ENCODE measurements at regions not wholly inside any gene's neighbourhood (a gene's known extent, or its start where the extent isn't known, plus 50 kb on each side); places are given as distances from the start of the nearest gene placed in this dataset.

- Mint-ChIP-seq H3K9me3 (ENCODE audit: unreplicated experiment) (no peaks in the 10 kb centered on the region), H3K27me3 (ENCODE audit: unreplicated experiment) (no peaks in the 10 kb centered on the region), H3K27ac (ENCODE audit: unreplicated experiment) (no peak overlapping the region), H3K4me1 (ENCODE audit: unreplicated experiment) (no peaks in the 10 kb centered on the region), H3K4me3 (ENCODE audit: unreplicated experiment) (no peak overlapping the region), H3K36me3 (ENCODE audit: low read depth, unreplicated experiment) (no peaks in the 10 kb centered on the region)
- DNase-seq (ENCODE audit: low spot score), result no peak
- TF ChIP-seq CTCF (IDR thresholded peaks at IDR 0.05; ENCODE audit: unreplicated experiment), result no peak
These were observed 1114.2 kb upstream of the RAG2 start for GRCh38 chr11:37712251-37712650.

DNA sequence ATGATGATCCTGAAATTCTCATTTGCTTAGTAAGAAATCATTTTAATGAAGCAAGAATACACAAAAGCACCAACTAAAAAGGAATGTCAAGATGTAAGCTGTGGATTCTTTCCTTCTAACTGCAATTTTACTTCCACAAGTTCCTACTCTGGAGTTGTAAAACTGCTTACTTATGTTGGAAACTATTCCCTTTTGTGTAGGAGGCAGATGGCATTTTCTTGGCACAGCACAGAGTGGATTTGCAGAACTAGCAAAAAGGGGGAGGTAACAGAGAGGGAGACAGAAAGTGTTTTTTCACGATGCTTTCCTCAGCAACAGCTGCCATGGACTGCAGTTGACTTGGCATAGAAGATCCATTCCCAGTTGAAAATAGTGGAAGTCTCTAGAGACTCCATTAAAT, 1112.0 kb upstream of the RAG2 start:
- no peak for TF ChIP-seq CTCF (IDR thresholded peaks at IDR 0.05; ENCODE audit: unreplicated experiment)
- Mint-ChIP-seq H3K27ac (ENCODE audit: unreplicated experiment) (no peak overlapping the region), H3K36me3 (ENCODE audit: low read depth, unreplicated experiment) (no peaks in the 10 kb centered on the region), H3K9me3 (ENCODE audit: unreplicated experiment) (no peaks in the 10 kb centered on the region), H3K4me3 (ENCODE audit: unreplicated experiment) (no peak overlapping the region), H3K4me1 (ENCODE audit: unreplicated experiment) (no peaks in the 10 kb centered on the region), H3K27me3 (ENCODE audit: unreplicated experiment) (no peaks in the 10 kb centered on the region)
- DNase-seq (ENCODE audit: low spot score), result no peak

DNA sequence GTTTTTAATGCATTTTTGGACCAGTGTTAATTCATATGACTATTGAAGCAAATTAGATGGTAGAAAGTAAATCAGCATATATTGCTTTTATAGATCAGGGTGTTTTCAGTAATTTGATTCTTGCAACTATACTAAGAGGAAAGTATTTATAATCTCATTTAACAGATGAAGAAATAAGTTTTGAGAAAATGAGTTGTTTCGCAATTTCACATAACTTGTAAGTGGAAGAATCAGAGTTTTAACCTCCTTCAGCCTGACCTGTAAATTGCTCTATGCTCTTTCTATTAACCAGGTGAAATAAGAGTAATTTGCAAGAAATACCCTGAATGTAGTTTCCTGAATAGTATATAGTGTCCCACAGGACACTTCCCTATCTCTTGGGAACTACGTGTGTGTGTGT, 1106.8 kb upstream of the RAG2 start:
- DNase-seq (ENCODE audit: low spot score), result no peak
- no peaks in the 10 kb centered on the region for H3K9me3 Mint-ChIP-seq (ENCODE audit: unreplicated experiment)
- no peaks in the 10 kb centered on the region for H3K4me1 Mint-ChIP-seq (ENCODE audit: unreplicated experiment)
- H3K27ac Mint-ChIP-seq (ENCODE audit: unreplicated experiment), result no peak overlapping the region
- H3K4me3 Mint-ChIP-seq (ENCODE audit: unreplicated experiment), result no peak overlapping the region
- no peak for TF ChIP-seq CTCF (IDR thresholded peaks at IDR 0.05; ENCODE audit: unreplicated experiment)
- no peaks in the 10 kb centered on the region for H3K36me3 Mint-ChIP-seq (ENCODE audit: low read depth, unreplicated experiment)
- H3K27me3 Mint-ChIP-seq (ENCODE audit: unreplicated experiment), result peaks cover 1% of the 10 kb centered on the region

- Mint-ChIP-seq H3K27me3 (ENCODE audit: unreplicated experiment) (peaks cover 4% of the 10 kb centered on the region), H3K9me3 (ENCODE audit: unreplicated experiment) (peaks cover 10% of the 10 kb centered on the region), H3K4me1 (ENCODE audit: unreplicated experiment) (no peaks in the 10 kb centered on the region), H3K36me3 (ENCODE audit: low read depth, unreplicated experiment) (peaks cover 6% of the 10 kb centered on the region), H3K4me3 (ENCODE audit: unreplicated experiment) (no peak overlapping the region), H3K27ac (ENCODE audit: unreplicated experiment) (no peak overlapping the region)
- DNase-seq (ENCODE audit: low spot score), result no peak
- TF ChIP-seq CTCF (IDR thresholded peaks at IDR 0.05; ENCODE audit: unreplicated experiment), result no peak
These were observed 1101.6 kb upstream of the RAG2 start for GRCh38 chr11:37699644-37700043.

DNA sequence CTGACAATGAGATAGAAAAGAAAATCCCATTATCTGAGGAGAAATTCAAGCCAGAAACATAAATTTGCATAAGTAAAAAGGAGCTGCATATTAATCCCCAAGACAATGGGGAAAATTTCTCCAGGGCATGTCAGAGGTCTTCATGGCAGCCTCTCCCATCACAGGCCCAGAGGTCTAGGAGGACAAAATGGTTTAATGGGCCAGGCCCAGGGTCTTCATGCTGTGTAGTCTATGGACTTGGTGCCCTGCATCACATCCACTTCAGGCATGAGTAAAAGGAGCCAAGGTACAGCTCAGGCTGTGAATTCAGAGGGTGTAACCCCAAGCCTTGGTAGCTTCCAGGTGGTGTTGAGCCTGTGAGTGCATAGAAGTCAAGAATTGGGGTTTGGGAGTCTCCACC, 1097.2 kb upstream of the RAG2 start:
- TF ChIP-seq CTCF (IDR thresholded peaks at IDR 0.05; ENCODE audit: unreplicated experiment), result no peak
- H3K27me3 Mint-ChIP-seq (ENCODE audit: unreplicated experiment), result peaks cover 5% of the 10 kb centered on the region
- peaks cover 9% of the 10 kb centered on the region for H3K36me3 Mint-ChIP-seq (ENCODE audit: low read depth, unreplicated experiment)
- no peak for DNase-seq (ENCODE audit: low spot score)
- peaks cover 12% of the 10 kb centered on the region for H3K9me3 Mint-ChIP-seq (ENCODE audit: unreplicated experiment)
- no peak overlapping the region for H3K27ac Mint-ChIP-seq (ENCODE audit: unreplicated experiment)
- H3K4me3 Mint-ChIP-seq (ENCODE audit: unreplicated experiment), result no peak overlapping the region
- no peaks in the 10 kb centered on the region for H3K4me1 Mint-ChIP-seq (ENCODE audit: unreplicated experiment)
